Spleen (tissue), 11 donors: ENCODE measurements at regions not wholly inside any gene's neighbourhood (a gene's known extent, or its start where the extent isn't known, plus 50 kb on each side); places are given as distances from the start of the nearest gene placed in this dataset.

ENCODE experiments used
- DNase-seq: peaks from one replicate; pipeline ENCODE4 v3.0.0-alpha.2; 2020
- H3K27ac ChIP-seq, 8 donors: fragments of 200-600 bp; sonication (generic) in 7 of 8; 1 replicate in 4 of 8; 2 replicates in 4 of 8; pipeline versions ENCODE4 v1.5.0 to v1.8.0; 2016 to 2021; ENCODE audit warnings: inconsistent platforms in 4 of 8, mild to moderate bottlenecking in 4 of 8, moderate library complexity in 1 of 8
- H3K27me3 ChIP-seq, 7 donors: fragments of 200-600 bp; sonication (generic) in 6 of 7; replicated peaks in 1 of 7; 1 replicate in 4 of 7; 2 replicates in 3 of 7; pipeline versions ENCODE4 v1.5.0 to v1.8.0; 2016 to 2021; ENCODE audit warnings: inconsistent platforms in 3 of 7, mild to moderate bottlenecking in 1 of 7
- H3K36me3 ChIP-seq, 6 donors: fragments of 200-600 bp; sonication (generic) in 5 of 6; 1 replicate in 4 of 6; 2 replicates in 2 of 6; pipeline versions ENCODE4 v1.5.0 to v1.8.0; 2016 to 2021; ENCODE audit warnings: inconsistent platforms in 2 of 6
- H3K4me1 ChIP-seq, 6 donors: fragments of 200-600 bp; sonication (generic) in 5 of 6; 1 replicate in 3 of 6; 2 replicates in 3 of 6; pipeline versions ENCODE4 v1.5.0 to v1.8.0; 2016 to 2021; ENCODE audit warnings: inconsistent platforms in 3 of 6
- H3K4me3 ChIP-seq, 8 donors: fragments of 200-600 bp; sonication (generic) in 7 of 8; 1 replicate in 4 of 8; 2 replicates in 4 of 8; pipeline versions ENCODE4 v1.5.0 to v1.8.0; 2016 to 2021; ENCODE audit warnings: inconsistent platforms in 4 of 8, mild to moderate bottlenecking in 4 of 8, moderate library complexity in 2 of 8
- H3K9me3 ChIP-seq, 8 donors: fragments of 200-600 bp; sonication (generic) in 7 of 8; 1 replicate in 4 of 8; 2 replicates in 4 of 8; pipeline versions ENCODE4 v1.5.0 to v1.8.0; 2016 to 2021; ENCODE audit warnings: inconsistent platforms in 4 of 8
- POLR2A ChIP-seq, 3 donors: fragments of 450-650 bp; IDR thresholded peaks; one replicate each; pipeline ENCODE4 v1.5.1; 2017; ENCODE audit warnings: antibody characterized with exemption in 3 of 3, mild to moderate bottlenecking in 1 of 3
- POLR2AphosphoS5 ChIP-seq, 3 donors: sonication (generic); formaldehyde crosslinking; IDR thresholded peaks; one replicate each; pipeline ENCODE4 v1.5.1; 2017; ENCODE audit warnings: antibody characterized with exemption in 3 of 3
- WGBS, 5 donors: extraction: QIAGEN DNeasy Blood & Tissue Kit in 3 of 5; methylation state at CpG; one replicate each; pipeline versions ENCODE4 v1.1.5 to v1.1.7; 2013 to 2018; 5-methylcytosine and 5-hydroxymethylcytosine counted together
- intact Hi-C: fragments of 100-400 bp; cut with DNase I; formaldehyde crosslinking; loops from one replicate; pipeline ENCODE4 v1.15.0; 2023; ENCODE audit warnings: low total_unique reads
- TF ChIP-seq, protein P1 (sequence below), 11 experiments: fragments of 200-600 bp in 7 of 11; fragments of 450-650 bp in 4 of 11; sonication (generic) in 4 of 11; IDR thresholded peaks in 8 of 11; conservative IDR thresholded peaks in 3 of 11; 1 replicate in 7 of 11; 2 replicates in 4 of 11; pipeline versions ENCODE4 v1.4.0 to v1.8.0; 2016 to 2021; ENCODE audit warnings: antibody characterized with exemption in 11 of 11, inconsistent platforms in 4 of 11, mild to moderate bottlenecking in 1 of 11
- donor health status: healthy with polysubstance abuse.
- donor health status: DM: no; HTN: no; CAD: no; lungs with moderate emphysema.
- donor health status: DM: no; HTN: no; CAD: no.
- donor health status: Bipolar disorder and iron deficiency.
- donor health status: healthy.
- donor health status: DM: no; HTN: no; CAD: no.
- donor health status: DM: yes; HTN: yes; CAD: no.

DNA sequence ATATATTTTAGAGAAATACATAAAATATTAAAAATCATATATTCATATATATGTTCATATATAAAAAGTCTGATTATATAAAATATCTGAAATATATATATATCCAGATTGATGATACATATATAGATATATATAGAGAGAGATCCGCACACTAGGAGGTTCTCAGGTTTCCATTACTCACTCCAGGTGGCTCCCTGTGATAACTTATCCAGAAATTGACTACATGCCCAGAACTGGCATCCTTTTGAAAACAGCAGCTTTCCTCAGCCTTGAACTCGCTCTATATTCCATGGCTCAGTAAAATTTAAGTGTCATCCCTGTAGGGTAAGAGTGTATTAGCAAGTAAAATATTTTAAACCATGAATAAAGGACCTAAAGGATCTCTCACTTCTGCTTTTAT, 206.8 kb downstream of the TINAG start:
- Histone ChIP-seq H3K27me3 (no peaks in the 10 kb centered on the region), H3K4me3 (no peak overlapping the region), H3K4me1 (no peaks in the 10 kb centered on the region), H3K9me3 (no peaks in the 10 kb centered on the region), H3K27ac (no peak overlapping the region), H3K36me3 (no peaks in the 10 kb centered on the region)
- intact Hi-C loops: no loop called here
- TF ChIP-seq, protein P1, sequence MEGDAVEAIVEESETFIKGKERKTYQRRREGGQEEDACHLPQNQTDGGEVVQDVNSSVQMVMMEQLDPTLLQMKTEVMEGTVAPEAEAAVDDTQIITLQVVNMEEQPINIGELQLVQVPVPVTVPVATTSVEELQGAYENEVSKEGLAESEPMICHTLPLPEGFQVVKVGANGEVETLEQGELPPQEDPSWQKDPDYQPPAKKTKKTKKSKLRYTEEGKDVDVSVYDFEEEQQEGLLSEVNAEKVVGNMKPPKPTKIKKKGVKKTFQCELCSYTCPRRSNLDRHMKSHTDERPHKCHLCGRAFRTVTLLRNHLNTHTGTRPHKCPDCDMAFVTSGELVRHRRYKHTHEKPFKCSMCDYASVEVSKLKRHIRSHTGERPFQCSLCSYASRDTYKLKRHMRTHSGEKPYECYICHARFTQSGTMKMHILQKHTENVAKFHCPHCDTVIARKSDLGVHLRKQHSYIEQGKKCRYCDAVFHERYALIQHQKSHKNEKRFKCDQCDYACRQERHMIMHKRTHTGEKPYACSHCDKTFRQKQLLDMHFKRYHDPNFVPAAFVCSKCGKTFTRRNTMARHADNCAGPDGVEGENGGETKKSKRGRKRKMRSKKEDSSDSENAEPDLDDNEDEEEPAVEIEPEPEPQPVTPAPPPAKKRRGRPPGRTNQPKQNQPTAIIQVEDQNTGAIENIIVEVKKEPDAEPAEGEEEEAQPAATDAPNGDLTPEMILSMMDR (IDR thresholded peaks at IDR 0.05 in 8 of 11, conservative IDR thresholded peaks at IDR 0.05 in 3 of 11): no peak
- TF ChIP-seq POLR2A (IDR thresholded peaks at IDR 0.05) (no peak), POLR2AphosphoS5 (IDR thresholded peaks at IDR 0.05) (no peak)
- no peak for DNase-seq
- 60 to 81% (median 71%) methylated on average over 2 of the region's 2 CpGs for WGBS, 5 donors

DNA sequence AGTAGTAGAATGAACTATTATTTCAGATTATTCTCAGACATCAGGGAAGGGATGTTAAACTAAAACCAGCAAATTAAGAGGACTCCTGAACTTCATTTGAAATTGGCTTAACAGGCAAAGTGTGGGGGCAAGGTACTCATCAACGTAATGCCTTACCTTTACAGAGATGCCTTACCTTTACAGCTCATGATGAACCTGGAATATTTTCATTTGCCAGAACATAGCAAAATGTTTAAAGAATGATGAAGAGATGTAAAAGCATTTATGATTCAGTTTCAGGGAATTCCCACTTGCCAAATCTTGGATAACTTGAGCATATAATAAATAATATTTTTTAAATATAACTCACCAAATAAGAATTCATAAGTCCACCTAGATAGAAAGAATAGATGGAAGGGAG, 207.5 kb downstream of the TINAG start:
- DNase-seq: no peak
- Histone ChIP-seq H3K4me3 (no peak overlapping the region), H3K4me1 (no peaks in the 10 kb centered on the region), H3K9me3 (no peaks in the 10 kb centered on the region), H3K27ac (no peak overlapping the region), H3K27me3 (no peaks in the 10 kb centered on the region), H3K36me3 (no peaks in the 10 kb centered on the region)
- intact Hi-C loops: no loop called here
- TF ChIP-seq POLR2AphosphoS5 (IDR thresholded peaks at IDR 0.05): no peak
- TF ChIP-seq POLR2A (IDR thresholded peaks at IDR 0.05): no peak
- TF ChIP-seq, protein P1 (IDR thresholded peaks at IDR 0.05 in 8 of 11, conservative IDR thresholded peaks at IDR 0.05 in 3 of 11): no peak
- WGBS, 5 donors: 55 to 72% (median 67%) methylated on average over 1 of the region's 1 CpG

DNA sequence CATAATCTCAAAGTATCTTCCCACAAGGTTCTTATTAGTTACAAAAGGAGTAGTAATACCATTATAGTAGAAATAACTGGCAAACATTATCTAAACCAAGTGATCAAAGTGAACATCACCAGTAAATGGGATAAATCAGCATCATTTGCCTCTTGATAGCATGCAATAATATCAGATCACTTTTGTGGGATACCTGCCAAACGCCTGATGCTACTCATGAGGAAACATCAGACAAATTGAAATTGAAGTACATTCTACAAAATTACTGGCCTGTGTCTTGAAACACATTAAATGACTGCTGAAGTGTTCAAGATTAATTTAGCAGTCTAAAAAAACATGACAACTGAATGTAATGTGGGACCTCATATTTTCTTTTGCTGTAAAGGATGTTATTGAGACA, 208.1 kb downstream of the TINAG start:
- no peak for TF ChIP-seq POLR2A (IDR thresholded peaks at IDR 0.05)
- TF ChIP-seq, protein P1 (IDR thresholded peaks at IDR 0.05 in 8 of 11, conservative IDR thresholded peaks at IDR 0.05 in 3 of 11): no peak
- TF ChIP-seq POLR2AphosphoS5 (IDR thresholded peaks at IDR 0.05): no peak
- no peak overlapping the region for H3K4me3 ChIP-seq
- no peaks in the 10 kb centered on the region for H3K4me1 ChIP-seq
- intact Hi-C loops: no loop called here
- H3K36me3 ChIP-seq: no peaks in the 10 kb centered on the region
- no peak overlapping the region for H3K27ac ChIP-seq
- no peaks in the 10 kb centered on the region for H3K9me3 ChIP-seq
- WGBS, 5 donors: 43 to 74% (median 56%) methylated on average over 1 of the region's 1 CpG
- no peak for DNase-seq
- no peaks in the 10 kb centered on the region for H3K27me3 ChIP-seq

DNA sequence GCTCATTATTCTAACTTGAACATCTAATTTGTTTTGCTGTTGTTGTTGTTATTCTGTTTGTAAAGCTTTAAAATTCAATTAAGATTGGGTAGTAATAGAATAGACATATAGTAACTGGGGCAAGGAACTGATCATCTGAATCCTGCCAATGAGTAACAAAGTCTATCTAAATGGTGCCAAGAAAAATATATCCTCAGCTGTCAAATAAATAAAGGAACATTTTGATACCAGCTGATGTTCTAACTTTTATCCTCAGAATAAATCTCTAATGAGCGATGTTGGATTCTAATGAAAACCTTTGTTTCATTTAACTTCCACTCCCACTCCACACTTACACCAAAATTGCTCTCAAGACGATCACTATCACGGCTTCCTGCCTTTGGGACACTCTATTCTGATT, 210.9 kb downstream of the TINAG start:
- TF ChIP-seq POLR2A (IDR thresholded peaks at IDR 0.05) (no peak), POLR2AphosphoS5 (IDR thresholded peaks at IDR 0.05) (no peak)
- TF ChIP-seq, protein P1 (IDR thresholded peaks at IDR 0.05 in 8 of 11, conservative IDR thresholded peaks at IDR 0.05 in 3 of 11): no peak
- WGBS, 5 donors: 81 to 96% (median 86%) methylated on average over 3 of the region's 3 CpGs
- intact Hi-C loops: no loop called here
- no peak for DNase-seq
- Histone ChIP-seq H3K9me3 (peaks cover 0 to 5% (median 0%) of the 10 kb centered on the region in 8 donors), H3K4me3 (no peak overlapping the region), H3K36me3 (no peaks in the 10 kb centered on the region), H3K27ac (no peak overlapping the region), H3K4me1 (no peaks in the 10 kb centered on the region), H3K27me3 (no peaks in the 10 kb centered on the region)
